ENCODE measurements at regions not wholly inside any gene's neighbourhood (a gene's known extent, or its start where the extent isn't known, plus 50 kb on each side); places are given as distances from the start of the nearest gene placed in this dataset.
"Not testable (repeated sequence)": the region's sequence is repeated elsewhere in the genome, so short reads cannot be mapped to it uniquely, and the experiment has no call there.

DNA sequence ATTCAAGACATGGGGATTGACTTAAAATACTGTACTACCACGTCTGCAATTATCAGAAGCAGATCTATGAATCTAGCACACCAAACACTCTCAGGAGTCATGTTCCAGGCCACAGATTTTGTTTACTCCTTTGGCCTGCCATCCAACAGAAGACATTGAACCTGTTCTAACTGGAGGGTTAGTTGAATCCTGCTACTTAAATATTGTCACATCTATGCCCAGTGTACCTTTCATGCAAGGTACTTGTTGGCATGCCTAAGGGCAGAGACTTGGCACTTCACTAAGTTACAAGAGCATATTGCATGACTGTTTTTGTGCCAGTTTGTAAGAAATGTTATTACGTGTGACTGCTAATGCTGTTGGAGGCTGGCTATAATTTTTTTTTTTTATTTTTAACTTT lies 126.9 kb upstream of the BCOR start:
- Mint-ChIP-seq H3K27me3 (ENCODE audit: unreplicated experiment) (no peaks in the 10 kb centered on the region), H3K4me1 (ENCODE audit: low read depth, unreplicated experiment) (no peaks in the 10 kb centered on the region), H3K36me3 (ENCODE audit: insufficient read depth, unreplicated experiment) (no peaks in the 10 kb centered on the region), H3K4me3 (ENCODE audit: low read depth, unreplicated experiment) (no peak overlapping the region), H3K9me3 (ENCODE audit: low read depth, unreplicated experiment) (peaks cover 7% of the 10 kb centered on the region), H3K27ac (ENCODE audit: unreplicated experiment) (no peak overlapping the region)
- TF ChIP-seq, protein P1, sequence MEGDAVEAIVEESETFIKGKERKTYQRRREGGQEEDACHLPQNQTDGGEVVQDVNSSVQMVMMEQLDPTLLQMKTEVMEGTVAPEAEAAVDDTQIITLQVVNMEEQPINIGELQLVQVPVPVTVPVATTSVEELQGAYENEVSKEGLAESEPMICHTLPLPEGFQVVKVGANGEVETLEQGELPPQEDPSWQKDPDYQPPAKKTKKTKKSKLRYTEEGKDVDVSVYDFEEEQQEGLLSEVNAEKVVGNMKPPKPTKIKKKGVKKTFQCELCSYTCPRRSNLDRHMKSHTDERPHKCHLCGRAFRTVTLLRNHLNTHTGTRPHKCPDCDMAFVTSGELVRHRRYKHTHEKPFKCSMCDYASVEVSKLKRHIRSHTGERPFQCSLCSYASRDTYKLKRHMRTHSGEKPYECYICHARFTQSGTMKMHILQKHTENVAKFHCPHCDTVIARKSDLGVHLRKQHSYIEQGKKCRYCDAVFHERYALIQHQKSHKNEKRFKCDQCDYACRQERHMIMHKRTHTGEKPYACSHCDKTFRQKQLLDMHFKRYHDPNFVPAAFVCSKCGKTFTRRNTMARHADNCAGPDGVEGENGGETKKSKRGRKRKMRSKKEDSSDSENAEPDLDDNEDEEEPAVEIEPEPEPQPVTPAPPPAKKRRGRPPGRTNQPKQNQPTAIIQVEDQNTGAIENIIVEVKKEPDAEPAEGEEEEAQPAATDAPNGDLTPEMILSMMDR (IDR thresholded peaks at IDR 0.05; ENCODE audit: unreplicated experiment): no peak
- BruUV-seq (replicated peaks): no TSS peak
- intact Hi-C loops (cut with micrococcal nuclease; ENCODE audit: unreplicated experiment): no loop called here
- no peak for DNase-seq
- CTCF ChIA-PET: no interaction called here

DNA sequence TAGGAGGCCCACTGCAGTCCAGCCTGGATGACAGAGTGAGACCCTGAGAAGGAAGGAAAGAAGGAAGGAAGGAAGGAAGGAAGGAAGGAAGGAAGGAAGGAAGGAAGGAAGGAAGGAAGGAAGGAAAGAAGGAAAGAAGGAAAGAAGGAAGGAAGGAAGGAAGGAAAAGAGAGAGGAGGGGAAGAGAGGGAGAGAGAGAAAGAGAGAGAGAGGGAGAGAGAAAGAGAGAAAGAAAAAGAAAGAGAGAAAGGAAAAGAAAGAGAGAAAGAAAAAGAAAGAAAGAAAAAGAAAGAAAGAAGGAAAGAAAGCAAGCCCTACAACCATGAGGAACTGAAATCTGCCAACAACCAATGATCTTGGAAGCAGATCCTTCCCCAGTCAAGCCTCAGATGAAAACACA lies 124.9 kb upstream of the BCOR start:
- CTCF ChIA-PET; H3K27ac Mint-ChIP-seq (ENCODE audit: unreplicated experiment); H3K4me3 Mint-ChIP-seq (ENCODE audit: low read depth, unreplicated experiment); H3K9me3 Mint-ChIP-seq (ENCODE audit: low read depth, unreplicated experiment); BruUV-seq (replicated peaks); H3K36me3 Mint-ChIP-seq (ENCODE audit: insufficient read depth, unreplicated experiment); H3K4me1 Mint-ChIP-seq (ENCODE audit: low read depth, unreplicated experiment); intact Hi-C loops (cut with micrococcal nuclease; ENCODE audit: unreplicated experiment); DNase-seq; H3K27me3 Mint-ChIP-seq (ENCODE audit: unreplicated experiment): not testable (repeated sequence)

DNA sequence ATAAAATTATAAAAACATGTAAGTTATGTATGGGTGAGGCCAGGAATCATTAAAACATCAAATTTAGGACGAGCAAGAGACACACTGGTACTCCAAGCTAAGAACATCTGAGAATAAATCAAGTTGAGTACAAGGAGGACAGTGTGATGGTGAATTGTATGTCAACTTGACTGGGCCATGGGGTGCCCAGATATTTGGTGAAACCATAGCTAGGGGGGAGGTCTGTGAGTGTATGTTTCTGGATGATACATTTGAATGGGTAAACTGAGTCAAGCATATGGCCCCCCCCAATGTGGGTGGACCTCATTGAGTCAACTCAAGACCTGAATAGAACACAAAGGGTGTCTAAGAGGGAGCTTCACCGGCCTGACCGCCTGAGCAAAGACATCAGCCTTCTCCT lies 115.3 kb upstream of the BCOR start:
- no TSS peak for BruUV-seq (replicated peaks)
- Mint-ChIP-seq H3K4me3 (ENCODE audit: low read depth, unreplicated experiment) (no peak overlapping the region), H3K9me3 (ENCODE audit: low read depth, unreplicated experiment) (no peaks in the 10 kb centered on the region), H3K27ac (ENCODE audit: unreplicated experiment) (no peak overlapping the region), H3K36me3 (ENCODE audit: insufficient read depth, unreplicated experiment) (no peaks in the 10 kb centered on the region), H3K27me3 (ENCODE audit: unreplicated experiment) (no peaks in the 10 kb centered on the region), H3K4me1 (ENCODE audit: low read depth, unreplicated experiment) (no peaks in the 10 kb centered on the region)
- CTCF ChIA-PET: no interaction called here
- TF ChIP-seq, protein P1 (IDR thresholded peaks at IDR 0.05; ENCODE audit: unreplicated experiment): no peak
- intact Hi-C loops (cut with micrococcal nuclease; ENCODE audit: unreplicated experiment): no loop called here
- no peak for DNase-seq

DNA sequence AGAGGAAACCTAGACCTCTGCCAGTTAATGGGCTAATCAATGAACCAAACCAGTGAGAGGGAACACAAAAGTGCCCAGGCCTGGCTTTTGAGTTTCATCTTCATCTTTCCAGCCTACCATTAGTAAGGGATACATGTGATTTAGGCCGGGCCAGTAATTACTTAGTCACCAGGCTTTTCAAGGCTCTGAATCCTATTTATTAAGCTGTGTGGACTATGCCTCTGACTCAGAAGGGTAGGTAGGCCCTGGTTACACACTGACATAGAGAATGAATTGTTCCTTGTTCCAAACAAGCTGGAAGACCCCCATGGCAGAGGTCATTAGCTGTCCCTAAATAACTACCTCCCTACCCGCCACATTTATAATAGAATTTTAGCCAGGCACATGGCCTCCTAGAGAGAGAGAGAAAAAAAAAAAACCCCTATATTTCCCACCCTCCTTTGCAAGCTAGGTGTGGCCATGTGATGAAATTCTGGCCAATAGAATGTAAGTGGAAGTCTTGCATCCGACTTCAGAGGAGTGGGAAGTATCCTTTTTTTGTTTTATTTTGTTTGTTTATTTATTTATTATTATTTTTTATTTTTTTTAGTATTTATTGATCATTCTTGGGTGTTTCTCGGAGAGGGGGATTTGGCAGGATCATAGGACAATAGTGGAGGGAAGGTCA lies 112.3 kb upstream of the BCOR start:
- Mint-ChIP-seq H3K27me3 (ENCODE audit: unreplicated experiment) (no peaks in the 10 kb centered on the region), H3K27ac (ENCODE audit: unreplicated experiment) (no peak overlapping the region), H3K36me3 (ENCODE audit: insufficient read depth, unreplicated experiment) (no peaks in the 10 kb centered on the region), H3K9me3 (ENCODE audit: low read depth, unreplicated experiment) (no peaks in the 10 kb centered on the region), H3K4me1 (ENCODE audit: low read depth, unreplicated experiment) (no peaks in the 10 kb centered on the region), H3K4me3 (ENCODE audit: low read depth, unreplicated experiment) (no peak overlapping the region)
- CTCF ChIA-PET: no interaction called here
- intact Hi-C loops (cut with micrococcal nuclease; ENCODE audit: unreplicated experiment): no loop called here
- no TSS peak for BruUV-seq (replicated peaks)
- TF ChIP-seq, protein P1 (IDR thresholded peaks at IDR 0.05; ENCODE audit: unreplicated experiment): no peak
- DNase-seq: no peak

DNA sequence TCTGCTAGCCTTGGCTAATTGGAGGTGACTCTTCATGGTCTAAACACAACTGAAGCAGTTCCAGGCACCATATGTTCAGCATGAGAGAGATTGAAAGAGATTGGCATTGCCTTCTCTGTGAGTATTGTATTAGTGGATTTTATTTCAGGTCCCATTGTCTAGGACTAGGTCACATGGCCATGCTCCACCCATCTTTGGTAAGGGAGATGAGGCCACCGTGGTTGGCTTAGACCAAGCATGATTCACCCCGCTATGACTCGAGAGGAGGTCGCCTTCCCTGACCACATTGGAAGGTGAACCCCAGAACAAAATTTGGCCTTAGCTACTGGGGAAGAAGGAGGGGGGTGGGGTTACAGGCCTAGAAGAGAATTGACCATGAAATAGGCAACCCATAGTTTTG lies 109.9 kb upstream of the BCOR start:
- Mint-ChIP-seq H3K27me3 (ENCODE audit: unreplicated experiment) (no peaks in the 10 kb centered on the region), H3K27ac (ENCODE audit: unreplicated experiment) (no peak overlapping the region), H3K36me3 (ENCODE audit: insufficient read depth, unreplicated experiment) (no peaks in the 10 kb centered on the region), H3K9me3 (ENCODE audit: low read depth, unreplicated experiment) (no peaks in the 10 kb centered on the region), H3K4me3 (ENCODE audit: low read depth, unreplicated experiment) (no peak overlapping the region), H3K4me1 (ENCODE audit: low read depth, unreplicated experiment) (no peaks in the 10 kb centered on the region)
- no peak for DNase-seq
- intact Hi-C loops (cut with micrococcal nuclease; ENCODE audit: unreplicated experiment): no loop called here
- TF ChIP-seq, protein P1 (IDR thresholded peaks at IDR 0.05; ENCODE audit: unreplicated experiment): no peak
- BruUV-seq (replicated peaks): no TSS peak
- CTCF ChIA-PET: no interaction called here
